ENCODE measurements at regions not wholly inside any gene's neighbourhood (a gene's known extent, or its start where the extent isn't known, plus 50 kb on each side); places are given as distances from the start of the nearest gene placed in this dataset.

DNA sequence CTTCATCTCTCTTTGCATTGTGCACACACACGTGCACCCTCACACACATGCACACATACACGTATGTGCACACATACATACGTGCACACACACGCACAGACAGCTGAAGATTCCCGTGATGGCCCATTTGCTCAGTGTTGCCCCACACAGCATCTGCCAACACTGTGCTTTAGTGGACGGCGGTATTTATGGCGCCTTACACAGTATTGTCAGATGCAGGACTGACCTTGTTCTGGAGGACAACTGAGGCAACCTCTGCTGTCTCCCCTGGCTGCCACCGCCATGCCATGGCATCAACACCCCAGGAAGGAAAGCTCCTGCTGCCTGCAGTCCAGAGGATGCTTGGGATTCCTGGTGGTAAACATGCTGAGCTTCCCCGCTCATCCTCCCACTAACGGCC lies 316.4 kb downstream of the TEX29 start:
- Mint-ChIP-seq H3K36me3 (no peaks in the 10 kb centered on the region), H3K27me3 (ENCODE audit: low read depth) (peaks cover 7% of the 10 kb centered on the region), H3K9me3 (no peaks in the 10 kb centered on the region), H3K4me1 (peaks cover 50% of the 10 kb centered on the region), H3K4me3 (no peak overlapping the region), H3K27ac (no peak overlapping the region)
- ATAC-seq: no peak
- TF ChIP-seq, protein P1, sequence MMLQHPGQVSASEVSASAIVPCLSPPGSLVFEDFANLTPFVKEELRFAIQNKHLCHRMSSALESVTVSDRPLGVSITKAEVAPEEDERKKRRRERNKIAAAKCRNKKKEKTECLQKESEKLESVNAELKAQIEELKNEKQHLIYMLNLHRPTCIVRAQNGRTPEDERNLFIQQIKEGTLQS (CRISPR knock-in tag; conservative IDR thresholded peaks at IDR 0.05): no peak
- TF ChIP-seq, protein P2, sequence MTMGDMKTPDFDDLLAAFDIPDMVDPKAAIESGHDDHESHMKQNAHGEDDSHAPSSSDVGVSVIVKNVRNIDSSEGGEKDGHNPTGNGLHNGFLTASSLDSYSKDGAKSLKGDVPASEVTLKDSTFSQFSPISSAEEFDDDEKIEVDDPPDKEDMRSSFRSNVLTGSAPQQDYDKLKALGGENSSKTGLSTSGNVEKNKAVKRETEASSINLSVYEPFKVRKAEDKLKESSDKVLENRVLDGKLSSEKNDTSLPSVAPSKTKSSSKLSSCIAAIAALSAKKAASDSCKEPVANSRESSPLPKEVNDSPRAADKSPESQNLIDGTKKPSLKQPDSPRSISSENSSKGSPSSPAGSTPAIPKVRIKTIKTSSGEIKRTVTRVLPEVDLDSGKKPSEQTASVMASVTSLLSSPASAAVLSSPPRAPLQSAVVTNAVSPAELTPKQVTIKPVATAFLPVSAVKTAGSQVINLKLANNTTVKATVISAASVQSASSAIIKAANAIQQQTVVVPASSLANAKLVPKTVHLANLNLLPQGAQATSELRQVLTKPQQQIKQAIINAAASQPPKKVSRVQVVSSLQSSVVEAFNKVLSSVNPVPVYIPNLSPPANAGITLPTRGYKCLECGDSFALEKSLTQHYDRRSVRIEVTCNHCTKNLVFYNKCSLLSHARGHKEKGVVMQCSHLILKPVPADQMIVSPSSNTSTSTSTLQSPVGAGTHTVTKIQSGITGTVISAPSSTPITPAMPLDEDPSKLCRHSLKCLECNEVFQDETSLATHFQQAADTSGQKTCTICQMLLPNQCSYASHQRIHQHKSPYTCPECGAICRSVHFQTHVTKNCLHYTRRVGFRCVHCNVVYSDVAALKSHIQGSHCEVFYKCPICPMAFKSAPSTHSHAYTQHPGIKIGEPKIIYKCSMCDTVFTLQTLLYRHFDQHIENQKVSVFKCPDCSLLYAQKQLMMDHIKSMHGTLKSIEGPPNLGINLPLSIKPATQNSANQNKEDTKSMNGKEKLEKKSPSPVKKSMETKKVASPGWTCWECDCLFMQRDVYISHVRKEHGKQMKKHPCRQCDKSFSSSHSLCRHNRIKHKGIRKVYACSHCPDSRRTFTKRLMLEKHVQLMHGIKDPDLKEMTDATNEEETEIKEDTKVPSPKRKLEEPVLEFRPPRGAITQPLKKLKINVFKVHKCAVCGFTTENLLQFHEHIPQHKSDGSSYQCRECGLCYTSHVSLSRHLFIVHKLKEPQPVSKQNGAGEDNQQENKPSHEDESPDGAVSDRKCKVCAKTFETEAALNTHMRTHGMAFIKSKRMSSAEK (CRISPR knock-in tag; IDR thresholded peaks at IDR 0.05; ENCODE audit: borderline replicate concordance): no peak
- no peak for TF ChIP-seq TEAD1 (CRISPR knock-in tag; IDR thresholded peaks at IDR 0.05)
- TF ChIP-seq TEAD4 (CRISPR knock-in tag; IDR thresholded peaks at IDR 0.05): no peak
- no peak for TF ChIP-seq NR2C2 (CRISPR knock-in tag; IDR thresholded peaks at IDR 0.05)
- no peak for DNase-seq (ENCODE audit: low spot score)
- CTCF ChIA-PET: interaction anchor here (1.0 kb wide), 1 partner anchor 97 kb away, joined by 4 read pairs; no protein-coding TSS in a partner anchor
- POLR2A ChIA-PET: interaction anchor here (0.8 kb wide), 1 partner anchor 449 kb away, joined by 3 read pairs; no protein-coding TSS in a partner anchor

DNA sequence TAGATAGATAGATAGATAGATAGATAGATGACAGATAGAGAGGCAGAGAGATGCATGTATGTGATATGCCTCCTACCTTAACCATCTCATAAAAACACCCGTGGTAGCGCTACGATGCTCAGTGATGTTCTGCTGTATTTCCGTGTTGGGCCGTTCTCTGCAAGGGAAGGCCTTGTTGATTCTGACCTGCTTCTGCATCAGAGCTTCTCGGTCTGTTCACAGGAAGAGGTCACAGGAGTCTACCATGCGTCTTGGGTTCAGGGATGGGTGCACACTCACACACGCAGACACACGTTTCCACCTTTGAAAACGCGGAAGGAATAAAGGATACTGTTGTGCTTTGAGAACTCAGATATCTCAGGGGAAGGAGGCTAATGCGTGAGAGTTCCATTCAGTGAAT lies 316.9 kb downstream of the TEX29 start:
- peaks cover 7% of the 10 kb centered on the region for H3K27me3 Mint-ChIP-seq (ENCODE audit: low read depth)
- peaks cover 46% of the 10 kb centered on the region for H3K4me1 Mint-ChIP-seq
- no peak overlapping the region for H3K4me3 Mint-ChIP-seq
- H3K9me3 Mint-ChIP-seq: no peaks in the 10 kb centered on the region
- H3K27ac Mint-ChIP-seq: no peak overlapping the region
- ChIA-PET CTCF (interaction anchor here (1.0 kb wide), 1 partner anchor 97 kb away, joined by 4 read pairs; no protein-coding TSS in a partner anchor), POLR2A (interaction anchor here (0.7 to 0.8 kb wide), 2 partner anchors 54 to 448 kb away, joined by 3 to 7 read pairs; no protein-coding TSS in a partner anchor)
- no peak for DNase-seq (ENCODE audit: low spot score)
- no peaks in the 10 kb centered on the region for H3K36me3 Mint-ChIP-seq
- ATAC-seq: no peak
- TF ChIP-seq, protein P3, sequence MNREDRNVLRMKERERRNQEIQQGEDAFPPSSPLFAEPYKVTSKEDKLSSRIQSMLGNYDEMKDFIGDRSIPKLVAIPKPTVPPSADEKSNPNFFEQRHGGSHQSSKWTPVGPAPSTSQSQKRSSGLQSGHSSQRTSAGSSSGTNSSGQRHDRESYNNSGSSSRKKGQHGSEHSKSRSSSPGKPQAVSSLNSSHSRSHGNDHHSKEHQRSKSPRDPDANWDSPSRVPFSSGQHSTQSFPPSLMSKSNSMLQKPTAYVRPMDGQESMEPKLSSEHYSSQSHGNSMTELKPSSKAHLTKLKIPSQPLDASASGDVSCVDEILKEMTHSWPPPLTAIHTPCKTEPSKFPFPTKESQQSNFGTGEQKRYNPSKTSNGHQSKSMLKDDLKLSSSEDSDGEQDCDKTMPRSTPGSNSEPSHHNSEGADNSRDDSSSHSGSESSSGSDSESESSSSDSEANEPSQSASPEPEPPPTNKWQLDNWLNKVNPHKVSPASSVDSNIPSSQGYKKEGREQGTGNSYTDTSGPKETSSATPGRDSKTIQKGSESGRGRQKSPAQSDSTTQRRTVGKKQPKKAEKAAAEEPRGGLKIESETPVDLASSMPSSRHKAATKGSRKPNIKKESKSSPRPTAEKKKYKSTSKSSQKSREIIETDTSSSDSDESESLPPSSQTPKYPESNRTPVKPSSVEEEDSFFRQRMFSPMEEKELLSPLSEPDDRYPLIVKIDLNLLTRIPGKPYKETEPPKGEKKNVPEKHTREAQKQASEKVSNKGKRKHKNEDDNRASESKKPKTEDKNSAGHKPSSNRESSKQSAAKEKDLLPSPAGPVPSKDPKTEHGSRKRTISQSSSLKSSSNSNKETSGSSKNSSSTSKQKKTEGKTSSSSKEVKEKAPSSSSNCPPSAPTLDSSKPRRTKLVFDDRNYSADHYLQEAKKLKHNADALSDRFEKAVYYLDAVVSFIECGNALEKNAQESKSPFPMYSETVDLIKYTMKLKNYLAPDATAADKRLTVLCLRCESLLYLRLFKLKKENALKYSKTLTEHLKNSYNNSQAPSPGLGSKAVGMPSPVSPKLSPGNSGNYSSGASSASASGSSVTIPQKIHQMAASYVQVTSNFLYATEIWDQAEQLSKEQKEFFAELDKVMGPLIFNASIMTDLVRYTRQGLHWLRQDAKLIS (CRISPR knock-in tag; IDR thresholded peaks at IDR 0.05; ENCODE audit: borderline replicate concordance): no peak
- TF ChIP-seq, protein P4, sequence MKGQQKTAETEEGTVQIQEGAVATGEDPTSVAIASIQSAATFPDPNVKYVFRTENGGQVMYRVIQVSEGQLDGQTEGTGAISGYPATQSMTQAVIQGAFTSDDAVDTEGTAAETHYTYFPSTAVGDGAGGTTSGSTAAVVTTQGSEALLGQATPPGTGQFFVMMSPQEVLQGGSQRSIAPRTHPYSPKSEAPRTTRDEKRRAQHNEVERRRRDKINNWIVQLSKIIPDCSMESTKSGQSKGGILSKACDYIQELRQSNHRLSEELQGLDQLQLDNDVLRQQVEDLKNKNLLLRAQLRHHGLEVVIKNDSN (CRISPR knock-in tag; IDR thresholded peaks at IDR 0.05): no peak
- TF ChIP-seq CREB1 (CRISPR knock-in tag; IDR thresholded peaks at IDR 0.05): no peak
- TF ChIP-seq, protein P5, sequence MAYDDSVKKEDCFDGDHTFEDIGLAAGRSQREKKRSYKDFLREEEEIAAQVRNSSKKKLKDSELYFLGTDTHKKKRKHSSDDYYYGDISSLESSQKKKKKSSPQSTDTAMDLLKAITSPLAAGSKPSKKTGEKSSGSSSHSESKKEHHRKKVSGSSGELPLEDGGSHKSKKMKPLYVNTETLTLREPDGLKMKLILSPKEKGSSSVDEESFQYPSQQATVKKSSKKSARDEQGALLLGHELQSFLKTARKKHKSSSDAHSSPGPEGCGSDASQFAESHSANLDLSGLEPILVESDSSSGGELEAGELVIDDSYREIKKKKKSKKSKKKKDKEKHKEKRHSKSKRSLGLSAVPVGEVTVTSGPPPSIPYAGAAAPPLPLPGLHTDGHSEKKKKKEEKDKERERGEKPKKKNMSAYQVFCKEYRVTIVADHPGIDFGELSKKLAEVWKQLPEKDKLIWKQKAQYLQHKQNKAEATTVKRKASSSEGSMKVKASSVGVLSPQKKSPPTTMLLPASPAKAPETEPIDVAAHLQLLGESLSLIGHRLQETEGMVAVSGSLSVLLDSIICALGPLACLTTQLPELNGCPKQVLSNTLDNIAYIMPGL (CRISPR knock-in tag; IDR thresholded peaks at IDR 0.05): no peak
- TF ChIP-seq, protein P6, sequence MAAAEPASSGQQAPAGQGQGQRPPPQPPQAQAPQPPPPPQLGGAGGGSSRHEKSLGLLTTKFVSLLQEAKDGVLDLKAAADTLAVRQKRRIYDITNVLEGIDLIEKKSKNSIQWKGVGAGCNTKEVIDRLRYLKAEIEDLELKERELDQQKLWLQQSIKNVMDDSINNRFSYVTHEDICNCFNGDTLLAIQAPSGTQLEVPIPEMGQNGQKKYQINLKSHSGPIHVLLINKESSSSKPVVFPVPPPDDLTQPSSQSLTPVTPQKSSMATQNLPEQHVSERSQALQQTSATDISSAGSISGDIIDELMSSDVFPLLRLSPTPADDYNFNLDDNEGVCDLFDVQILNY (CRISPR knock-in tag; IDR thresholded peaks at IDR 0.05): no peak
- TF ChIP-seq, protein P7, sequence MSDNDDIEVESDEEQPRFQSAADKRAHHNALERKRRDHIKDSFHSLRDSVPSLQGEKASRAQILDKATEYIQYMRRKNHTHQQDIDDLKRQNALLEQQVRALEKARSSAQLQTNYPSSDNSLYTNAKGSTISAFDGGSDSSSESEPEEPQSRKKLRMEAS (CRISPR knock-in tag; IDR thresholded peaks at IDR 0.05): no peak
- TF ChIP-seq, protein P8, sequence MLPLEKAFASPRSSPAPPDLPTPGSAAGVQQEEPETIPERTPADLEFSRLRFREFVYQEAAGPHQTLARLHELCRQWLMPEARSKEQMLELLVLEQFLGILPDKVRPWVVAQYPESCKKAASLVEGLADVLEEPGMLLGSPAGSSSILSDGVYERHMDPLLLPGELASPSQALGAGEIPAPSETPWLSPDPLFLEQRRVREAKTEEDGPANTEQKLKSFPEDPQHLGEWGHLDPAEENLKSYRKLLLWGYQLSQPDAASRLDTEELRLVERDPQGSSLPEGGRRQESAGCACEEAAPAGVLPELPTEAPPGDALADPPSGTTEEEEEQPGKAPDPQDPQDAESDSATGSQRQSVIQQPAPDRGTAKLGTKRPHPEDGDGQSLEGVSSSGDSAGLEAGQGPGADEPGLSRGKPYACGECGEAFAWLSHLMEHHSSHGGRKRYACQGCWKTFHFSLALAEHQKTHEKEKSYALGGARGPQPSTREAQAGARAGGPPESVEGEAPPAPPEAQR (CRISPR knock-in tag; IDR thresholded peaks at IDR 0.05): no peak
- no peak for TF ChIP-seq NFYB (CRISPR knock-in tag; conservative IDR thresholded peaks at IDR 0.05; ENCODE audit: low read depth)
- TF ChIP-seq, protein P9, sequence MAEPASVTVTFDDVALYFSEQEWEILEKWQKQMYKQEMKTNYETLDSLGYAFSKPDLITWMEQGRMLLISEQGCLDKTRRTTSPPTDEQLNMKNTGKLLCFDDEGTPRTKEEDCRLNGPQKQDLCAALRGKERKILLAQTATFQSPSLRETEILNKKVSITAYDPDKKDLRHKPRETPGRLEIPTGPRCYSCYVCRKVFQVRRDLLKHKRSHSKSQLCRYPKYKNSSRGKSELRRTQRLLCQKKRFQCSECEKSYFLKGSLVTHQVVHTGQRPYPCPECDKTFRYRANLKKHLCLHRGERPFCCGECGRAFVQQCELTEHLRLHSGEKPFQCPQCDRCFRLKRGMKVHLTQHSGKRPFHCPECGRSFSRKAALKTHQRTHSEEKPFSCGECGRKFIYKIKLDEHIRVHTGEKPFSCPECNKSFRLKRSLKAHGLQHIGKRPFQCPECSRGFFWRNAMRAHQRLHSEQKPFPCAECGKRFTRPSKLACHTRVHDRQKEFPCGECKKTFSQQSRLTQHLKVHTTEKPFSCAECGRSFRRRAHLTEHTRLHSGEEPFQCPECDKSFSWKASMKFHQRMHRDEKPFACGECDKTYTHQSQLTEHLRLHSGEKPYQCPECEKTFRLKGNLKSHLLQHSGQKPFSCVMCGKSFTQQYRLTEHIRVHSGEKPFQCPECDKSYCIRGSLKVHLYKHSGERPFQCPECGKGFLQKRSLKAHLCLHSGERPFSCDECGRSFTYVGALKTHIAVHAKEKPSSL (CRISPR knock-in tag; conservative IDR thresholded peaks at IDR 0.05): no peak
- TF ChIP-seq, protein P10, sequence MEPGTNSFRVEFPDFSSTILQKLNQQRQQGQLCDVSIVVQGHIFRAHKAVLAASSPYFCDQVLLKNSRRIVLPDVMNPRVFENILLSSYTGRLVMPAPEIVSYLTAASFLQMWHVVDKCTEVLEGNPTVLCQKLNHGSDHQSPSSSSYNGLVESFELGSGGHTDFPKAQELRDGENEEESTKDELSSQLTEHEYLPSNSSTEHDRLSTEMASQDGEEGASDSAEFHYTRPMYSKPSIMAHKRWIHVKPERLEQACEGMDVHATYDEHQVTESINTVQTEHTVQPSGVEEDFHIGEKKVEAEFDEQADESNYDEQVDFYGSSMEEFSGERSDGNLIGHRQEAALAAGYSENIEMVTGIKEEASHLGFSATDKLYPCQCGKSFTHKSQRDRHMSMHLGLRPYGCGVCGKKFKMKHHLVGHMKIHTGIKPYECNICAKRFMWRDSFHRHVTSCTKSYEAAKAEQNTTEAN (CRISPR knock-in tag; IDR thresholded peaks at IDR 0.05): no peak

Measured in WTC11 (cell line).